PC-3 (cell line): ENCODE measurements at regions not wholly inside any gene's neighbourhood (a gene's known extent, or its start where the extent isn't known, plus 50 kb on each side); places are given as distances from the start of the nearest gene placed in this dataset.
"Not testable (repeated sequence)": the region's sequence is repeated elsewhere in the genome, so short reads cannot be mapped to it uniquely, and the experiment has no call there.

ENCODE experiments used
- ATAC-seq: fragments of 200-7000 bp; cut with Tn5 transposase; 2 replicates; pipeline ENCODE4 v1.9.1; 2020; ENCODE audit warnings: mild to moderate bottlenecking, moderate library complexity
- BruUV-seq: library from RNA; stranded (reverse); fragments of 400-500 nt; replicated peaks from 2 replicates; lab custom pipeline; 2021; lab: Mats Ljungman, UMichigan
- CTCF ChIA-PET: fragments of 300-600 bp; sonication (Branson Sonifier 250); formaldehyde crosslinking; loops from one replicate; lab custom pipeline; 2022; ENCODE audit warnings: antibody characterized with exemption; lab: Charles Lee
- POLR2A ChIA-PET: fragments of 300-600 bp; sonication (Branson Sonifier 250); formaldehyde crosslinking; loops from one replicate; lab custom pipeline; 2022; ENCODE audit warnings: antibody characterized with exemption; ENCODE audit not compliant: unreplicated experiment; lab: Charles Lee
- DNase-seq: peaks from one replicate; pipeline ENCODE4 v3.0.0-alpha.2; 2015
- H2AFZ ChIP-seq: fragments of 300-600 bp; sonication (generic); 2 replicates; pipeline ENCODE4 v1.6.0; 2016; ENCODE audit warnings: antibody characterized with exemption, low read length
- H3F3A ChIP-seq: fragments of 300-600 bp; sonication (generic); one replicate; pipeline ENCODE4 v1.6.0; 2017; ENCODE audit warnings: antibody characterized with exemption, low read length, control low read depth, mild to moderate bottlenecking; ENCODE audit not compliant: unreplicated experiment
- H3K27ac ChIP-seq: fragments of 300-600 bp; sonication (generic); 2 replicates; pipeline ENCODE4 v1.5.1; 2016; ENCODE audit warnings: mild to moderate bottlenecking, low read length
- H3K27me3 ChIP-seq: fragments of 300-600 bp; sonication (generic); 2 replicates; pipeline ENCODE4 v1.6.1; 2016; ENCODE audit warnings: low read length, mixed read lengths
- H3K36me3 ChIP-seq: fragments of 300-600 bp; sonication (generic); 2 replicates; pipeline ENCODE4 v1.6.1; 2016; ENCODE audit warnings: low read depth, mixed run types, low read length, mixed read lengths
- H3K4me1 ChIP-seq: fragments of 300-600 bp; sonication (generic); 2 replicates; pipeline ENCODE4 v1.5.1; 2016; ENCODE audit warnings: low read length; ENCODE audit not compliant: insufficient read depth
- H3K4me2 ChIP-seq: fragments of 300-600 bp; sonication (generic); 2 replicates; pipeline ENCODE4 v1.6.0; 2016; ENCODE audit warnings: low read length
- H3K4me3 ChIP-seq: fragments of 300-600 bp; sonication (generic); 2 replicates; pipeline ENCODE4 v1.5.1; 2016; ENCODE audit warnings: mild to moderate bottlenecking, low read length, mixed read lengths
- H3K79me2 ChIP-seq: fragments of 300-600 bp; sonication (generic); 2 replicates; pipeline ENCODE4 v1.6.1; 2017; ENCODE audit warnings: low read length, mixed read lengths
- H3K9ac ChIP-seq: fragments of 300-600 bp; sonication (generic); 2 replicates; pipeline ENCODE4 v1.6.0; 2016; ENCODE audit warnings: mild to moderate bottlenecking, low read length
- H3K9me2 ChIP-seq: fragments of 300-600 bp; sonication (generic); replicated peaks from 2 replicates; pipeline ENCODE4 v1.6.1; 2016; ENCODE audit warnings: mixed run types, low read length, mixed read lengths
- H3K9me3 ChIP-seq: fragments of 300-600 bp; sonication (generic); 2 replicates; pipeline ENCODE4 v1.6.1; 2016; ENCODE audit warnings: low read length, mixed read lengths
- H4K20me1 ChIP-seq: fragments of 300-600 bp; sonication (generic); 2 replicates; pipeline ENCODE4 v1.6.1; 2016; ENCODE audit warnings: low read length, mixed read lengths
- EZH2 ChIP-seq: fragments of 300-600 bp; sonication (generic); IDR thresholded peaks from one replicate; pipeline ENCODE4 v1.6.1; 2017; ENCODE audit warnings: antibody characterized with exemption, mild to moderate bottlenecking, low read length; ENCODE audit not compliant: unreplicated experiment
- EZH2phosphoT487 ChIP-seq: fragments of 300-600 bp; sonication (generic); IDR thresholded peaks from 2 replicates; pipeline ENCODE4 v1.6.1; 2018; ENCODE audit warnings: mild to moderate bottlenecking, antibody characterized with exemption, low read length, borderline replicate concordance
- intact Hi-C: fragments of 100-400 bp; cut with micrococcal nuclease; formaldehyde crosslinking; loops from 2 replicates; pipeline ENCODE4 v1.9.0; 2023
- TF ChIP-seq, protein P1 (sequence below): fragments of 300-600 bp; sonication (generic); conservative IDR thresholded peaks from 2 replicates; pipeline ENCODE4 v1.5.1; 2017; ENCODE audit warnings: antibody characterized with exemption, low read depth, mild to moderate bottlenecking, low read length

DNA sequence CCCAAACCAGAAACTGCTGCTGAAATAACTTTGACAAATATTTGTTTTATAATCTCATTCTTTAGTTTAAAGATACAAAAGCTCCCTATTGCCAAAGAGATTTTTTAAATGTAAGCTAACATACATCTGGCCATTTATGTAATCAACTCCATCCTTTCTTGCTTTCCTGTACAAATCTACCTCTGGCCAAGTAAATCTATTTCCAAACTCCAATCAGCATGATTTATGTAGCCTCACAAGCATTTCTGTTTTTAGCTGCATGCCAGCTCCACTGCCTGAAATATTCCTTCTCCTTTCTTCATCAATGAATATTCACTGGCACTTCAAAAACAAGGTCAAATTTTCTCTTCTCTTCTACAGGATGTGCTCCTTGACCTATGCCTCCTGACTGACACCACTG is 80.0 kb downstream of the SHOX2 start:
- Histone ChIP-seq H3K4me1 (no peaks in the 10 kb centered on the region), H2AFZ (no peak overlapping the region), H3F3A (no peaks in the 10 kb centered on the region), H3K79me2 (no peaks in the 10 kb centered on the region), H4K20me1 (no peaks in the 10 kb centered on the region), H3K9ac (no peak overlapping the region), H3K36me3 (no peaks in the 10 kb centered on the region), H3K27me3 (no peaks in the 10 kb centered on the region), H3K4me2 (no peak overlapping the region), H3K9me2 (no peaks in the 10 kb centered on the region), H3K9me3 (no peaks in the 10 kb centered on the region), H3K4me3 (no peak overlapping the region), H3K27ac (no peak overlapping the region)
- no peak for DNase-seq
- ChIA-PET CTCF (interaction anchor here (0.5 kb wide), 1 partner anchor 159 kb away, joined by 3 read pairs; no protein-coding TSS in a partner anchor), POLR2A (no interaction called here)
- ATAC-seq: no peak
- BruUV-seq: no TSS peak
- intact Hi-C loops: no loop called here
- TF ChIP-seq EZH2 (no peak), EZH2phosphoT487 (no peak)
- TF ChIP-seq, protein P1, sequence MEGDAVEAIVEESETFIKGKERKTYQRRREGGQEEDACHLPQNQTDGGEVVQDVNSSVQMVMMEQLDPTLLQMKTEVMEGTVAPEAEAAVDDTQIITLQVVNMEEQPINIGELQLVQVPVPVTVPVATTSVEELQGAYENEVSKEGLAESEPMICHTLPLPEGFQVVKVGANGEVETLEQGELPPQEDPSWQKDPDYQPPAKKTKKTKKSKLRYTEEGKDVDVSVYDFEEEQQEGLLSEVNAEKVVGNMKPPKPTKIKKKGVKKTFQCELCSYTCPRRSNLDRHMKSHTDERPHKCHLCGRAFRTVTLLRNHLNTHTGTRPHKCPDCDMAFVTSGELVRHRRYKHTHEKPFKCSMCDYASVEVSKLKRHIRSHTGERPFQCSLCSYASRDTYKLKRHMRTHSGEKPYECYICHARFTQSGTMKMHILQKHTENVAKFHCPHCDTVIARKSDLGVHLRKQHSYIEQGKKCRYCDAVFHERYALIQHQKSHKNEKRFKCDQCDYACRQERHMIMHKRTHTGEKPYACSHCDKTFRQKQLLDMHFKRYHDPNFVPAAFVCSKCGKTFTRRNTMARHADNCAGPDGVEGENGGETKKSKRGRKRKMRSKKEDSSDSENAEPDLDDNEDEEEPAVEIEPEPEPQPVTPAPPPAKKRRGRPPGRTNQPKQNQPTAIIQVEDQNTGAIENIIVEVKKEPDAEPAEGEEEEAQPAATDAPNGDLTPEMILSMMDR: no peak

DNA sequence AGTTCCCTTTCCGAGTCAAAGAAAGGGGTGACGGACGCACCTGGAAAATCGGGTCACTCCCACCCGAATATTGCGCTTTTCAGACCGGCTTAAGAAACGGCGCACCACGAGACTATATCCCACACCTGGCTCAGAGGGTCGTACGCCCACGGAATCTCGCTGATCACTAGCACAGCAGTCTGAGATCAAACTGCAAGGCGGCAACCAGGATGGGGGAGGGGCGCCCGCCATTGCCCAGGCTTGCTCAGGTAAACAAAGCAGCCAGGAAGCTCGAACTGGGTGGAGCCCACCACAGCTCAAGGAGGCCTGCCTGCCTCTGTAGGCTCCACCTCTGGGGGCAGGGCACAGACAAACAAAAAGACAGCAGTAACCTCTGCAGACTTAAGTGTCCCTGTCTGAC is 86.3 kb downstream of the SHOX2 start:
- H2AFZ ChIP-seq, H3K9ac ChIP-seq, intact Hi-C loops, H3K9me2 ChIP-seq, H3K4me2 ChIP-seq, H3K4me1 ChIP-seq, H3K9me3 ChIP-seq, H3K27me3 ChIP-seq, H3F3A ChIP-seq, H3K36me3 ChIP-seq, H3K79me2 ChIP-seq, H3K4me3 ChIP-seq, POLR2A ChIA-PET, H3K27ac ChIP-seq, ATAC-seq, DNase-seq, CTCF ChIA-PET, BruUV-seq, H4K20me1 ChIP-seq: not testable (repeated sequence)

DNA sequence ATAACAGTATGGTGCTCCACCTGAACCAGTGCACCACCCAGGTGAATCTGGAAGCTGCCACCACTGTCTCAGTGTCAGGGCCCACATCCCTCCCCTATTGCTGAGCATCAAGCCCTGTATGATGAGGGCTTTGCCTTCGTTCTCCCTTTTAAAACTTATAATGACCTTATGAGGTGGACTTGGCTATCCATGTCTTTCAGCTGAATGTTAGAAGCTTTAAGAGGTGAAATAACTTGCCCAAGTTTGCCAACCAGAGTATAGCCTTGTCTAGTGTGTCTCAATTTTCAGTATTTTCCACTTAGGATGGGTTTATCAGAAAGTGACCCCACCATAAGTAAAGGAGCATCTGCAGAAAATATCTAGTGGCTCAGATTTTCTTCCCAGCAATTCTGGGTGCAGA is 87.8 kb downstream of the SHOX2 start:
- BruUV-seq: no TSS peak
- TF ChIP-seq EZH2 (no peak), EZH2phosphoT487 (no peak)
- TF ChIP-seq, protein P1: no peak
- POLR2A ChIA-PET: no interaction called here

More for the DNA sequence above, 87.8 kb downstream of the SHOX2 start:
- Histone ChIP-seq H3K4me2 (no peak overlapping the region), H3K79me2 (no peaks in the 10 kb centered on the region), H2AFZ (no peak overlapping the region), H3F3A (no peaks in the 10 kb centered on the region), H4K20me1 (no peaks in the 10 kb centered on the region), H3K4me1 (no peaks in the 10 kb centered on the region), H3K9ac (no peak overlapping the region), H3K27ac (no peak overlapping the region), H3K27me3 (no peaks in the 10 kb centered on the region), H3K4me3 (no peak overlapping the region), H3K36me3 (no peaks in the 10 kb centered on the region), H3K9me2 (no peaks in the 10 kb centered on the region), H3K9me3 (no peaks in the 10 kb centered on the region)
- DNase-seq (no peak), ATAC-seq (no peak)
- intact Hi-C loops: no loop called here
- CTCF ChIA-PET: no interaction called here
